B cell (primary cell): ENCODE measurements at regions not wholly inside any gene's neighbourhood (a gene's known extent, or its start where the extent isn't known, plus 50 kb on each side); places are given as distances from the start of the nearest gene placed in this dataset.

ENCODE experiments used
- ATAC-seq: fragments of 200-7000 bp; cut with Tn5 transposase; one replicate; pipeline ENCODE4 v1.10.0; 2021; ENCODE audit warnings: low read depth, mild to moderate bottlenecking, moderate number of reproducible peaks, moderate library complexity
- CTCF ChIA-PET: fragments of 350-600 bp; sonication (Branson Sonifier 250); formaldehyde crosslinking; loops from one replicate; lab custom pipeline; 2021; ENCODE audit warnings: antibody characterized with exemption, inconsistent platforms; lab: Charles Lee
- POLR2A ChIA-PET: fragments of 350-600 bp; sonication (Branson Sonifier 250); formaldehyde crosslinking; loops from one replicate; lab custom pipeline; 2021; ENCODE audit warnings: antibody characterized with exemption; lab: Charles Lee
- DNase-seq: peaks from one replicate; pipeline ENCODE4 v3.0.0; 2013
- H2AFZ ChIP-seq: 2 replicates; pipeline ENCODE4 v1.6.1; 2012; ENCODE audit warnings: mild to moderate bottlenecking, low read depth, low read length; ENCODE audit not compliant: insufficient read depth, poor library complexity, severe bottlenecking
- H3K27ac ChIP-seq, 2 donors: 1 replicate in 1 of 2; 2 replicates in 1 of 2; pipeline ENCODE4 v1.5.1; 2012 to 2013; ENCODE audit warnings: low read length in 2 of 2, mild to moderate bottlenecking in 2 of 2, moderate library complexity in 1 of 2
- H3K27me3 ChIP-seq, 4 experiments: fragments of 200-600 bp in 1 of 4; sonication (generic) in 1 of 4; replicated peaks in 1 of 4; 1 replicate in 2 of 4; 2 replicates in 2 of 4; pipeline versions ENCODE4 v1.6.1 to v1.7.0; 2013 to 2016; ENCODE audit warnings: low read length in 3 of 4, mild to moderate bottlenecking in 2 of 4, mixed read lengths in 1 of 4, moderate library complexity in 1 of 4; ENCODE audit not compliant: insufficient read depth in 4 of 4, control insufficient read depth in 3 of 4; ENCODE audit errors: control extremely low read depth in 1 of 4
- H3K36me3 ChIP-seq, 2 experiments: replicated peaks in 1 of 2; 1 replicate in 1 of 2; 2 replicates in 1 of 2; pipeline versions ENCODE4 v1.6.1 to v1.7.1; 2013; ENCODE audit warnings: low read length in 1 of 2; ENCODE audit not compliant: insufficient read depth in 2 of 2, control insufficient read depth in 1 of 2; ENCODE audit errors: control extremely low read depth in 1 of 2, extremely low read depth in 1 of 2
- H3K4me1 ChIP-seq, 2 donors: fragments of 200-600 bp in 1 of 2; sonication (generic) in 1 of 2; 1 replicate in 1 of 2; 2 replicates in 1 of 2; pipeline versions ENCODE4 v1.5.1 to v1.6.1; 2013 to 2017; ENCODE audit warnings: low read length in 2 of 2; ENCODE audit not compliant: control insufficient read depth in 2 of 2, insufficient read depth in 2 of 2
- H3K4me2 ChIP-seq: replicated peaks from 2 replicates; pipeline ENCODE3; 2012; ENCODE audit warnings: mild to moderate bottlenecking, low read depth, low read length; ENCODE audit not compliant: poor library complexity, severe bottlenecking
- H3K4me3 ChIP-seq, 5 experiments: fragments of 200-600 bp in 1 of 5; sonication (generic) in 1 of 5; 1 replicate in 3 of 5; 2 replicates in 2 of 5; pipeline versions ENCODE4 v1.5.1 to v1.7.0; 2011 to 2016; ENCODE audit warnings: low read length in 4 of 5, mild to moderate bottlenecking in 4 of 5, low read depth in 2 of 5, control low read depth in 1 of 5, moderate library complexity in 1 of 5; ENCODE audit not compliant: insufficient read depth in 1 of 5; ENCODE audit errors: control extremely low read depth in 1 of 5, extremely low read depth in 1 of 5
- H3K79me2 ChIP-seq: fragments of 200-600 bp; sonication (generic); one replicate; pipeline ENCODE4 v1.6.0; 2016; ENCODE audit warnings: low read length; ENCODE audit not compliant: control insufficient read depth, insufficient read depth
- H3K9ac ChIP-seq: fragments of 200-600 bp; sonication (generic); 2 replicates; pipeline ENCODE4 v1.6.1; 2017; ENCODE audit warnings: mild to moderate bottlenecking, low read length, moderate library complexity
- H3K9me3 ChIP-seq, 3 donors: one replicate each; pipeline versions ENCODE4 v1.6.1 to v1.7.1; 2013; ENCODE audit warnings: low read length in 2 of 3; ENCODE audit not compliant: control insufficient read depth in 2 of 3, insufficient read depth in 1 of 3; ENCODE audit errors: control extremely low read depth in 1 of 3
- H4K20me1 ChIP-seq: 2 replicates; pipeline ENCODE4 v1.6.0; 2012; ENCODE audit warnings: mild to moderate bottlenecking, low read length; ENCODE audit not compliant: insufficient read depth, control insufficient read depth, poor library complexity, severe bottlenecking
- H3K27ac Mint-ChIP-seq: one replicate; pipeline ENCODE4 v1.8.0; 2021; ENCODE audit warnings: mixed read lengths
- H3K27me3 Mint-ChIP-seq: one replicate; pipeline ENCODE4 v1.8.0; 2021; ENCODE audit warnings: mixed read lengths
- H3K4me1 Mint-ChIP-seq: one replicate; pipeline ENCODE4 v1.8.0; 2021; ENCODE audit warnings: mixed read lengths
- H3K4me3 Mint-ChIP-seq: one replicate; pipeline ENCODE4 v1.8.0; 2021; ENCODE audit warnings: mixed read lengths
- H3K9me3 Mint-ChIP-seq: one replicate; pipeline ENCODE4 v1.8.0; 2022; ENCODE audit warnings: mixed read lengths; ENCODE audit not compliant: insufficient read depth
- CTCF ChIP-seq: fragments of 200-600 bp; IDR thresholded peaks from one replicate; pipeline ENCODE4 v1.8.0; 2022; ENCODE audit warnings: antibody characterized with exemption, mild to moderate bottlenecking
- EZH2 ChIP-seq: IDR thresholded peaks from 2 replicates; pipeline ENCODE4 v1.6.1; 2012; ENCODE audit warnings: borderline replicate concordance, low read depth, mild to moderate bottlenecking, moderate library complexity, low read length; ENCODE audit not compliant: insufficient read depth, poor library complexity, severe bottlenecking
- WGBS: methylation state at CpG from one replicate; pipeline ENCODE4 v1.1.5; 2013; ENCODE audit warnings: missing lambda C conversion rate; ENCODE audit not compliant: insufficient coverage; 5-methylcytosine and 5-hydroxymethylcytosine counted together
- intact Hi-C: fragments of 100-400 bp; cut with micrococcal nuclease; formaldehyde crosslinking; loops from one replicate; pipeline ENCODE4 v1.10.0; 2022

- no peaks in the 10 kb centered on the region for H3K9me3 ChIP-seq
- TF ChIP-seq CTCF, result no peak
- TF ChIP-seq EZH2, result no peak
- 100% methylated on average over 1 of the region's 2 CpGs for WGBS
- CTCF ChIA-PET, result no interaction called here
- H2AFZ ChIP-seq, result no peak overlapping the region
- no peak overlapping the region for H3K4me3 Mint-ChIP-seq
- no peaks in the 10 kb centered on the region for H3K36me3 ChIP-seq
- H3K27me3 Mint-ChIP-seq, result peaks cover 19% of the 10 kb centered on the region
- no peak for ATAC-seq
- DNase-seq, result no peak
- H4K20me1 ChIP-seq, result no peaks in the 10 kb centered on the region
- H3K4me3 ChIP-seq, result no peak overlapping the region
- H3K27ac ChIP-seq, result no peak overlapping the region
- intact Hi-C loops, result no loop called here
- no peaks in the 10 kb centered on the region for H3K9me3 Mint-ChIP-seq
- no peaks in the 10 kb centered on the region for H3K27me3 ChIP-seq
- H3K27ac Mint-ChIP-seq, result no peak overlapping the region
- H3K9ac ChIP-seq, result no peak overlapping the region
- no peak overlapping the region for H3K4me2 ChIP-seq
- POLR2A ChIA-PET, result no interaction called here
- H3K4me1 ChIP-seq, result no peaks in the 10 kb centered on the region
- no peaks in the 10 kb centered on the region for H3K79me2 ChIP-seq
- no peaks in the 10 kb centered on the region for H3K4me1 Mint-ChIP-seq
Measured at GRCh38 chr12:115661112-115661511, 616.4 kb downstream of the MED13L start.

- Histone ChIP-seq H3K4me3 (no peak overlapping the region), H2AFZ (no peak overlapping the region), H3K27ac (no peak overlapping the region), H3K9ac (no peak overlapping the region), H3K36me3 (no peaks in the 10 kb centered on the region), H3K79me2 (no peaks in the 10 kb centered on the region), H3K27me3 (no peaks in the 10 kb centered on the region), H3K4me1 (no peaks in the 10 kb centered on the region), H3K9me3 (no peaks in the 10 kb centered on the region), H3K4me2 (no peak overlapping the region), H4K20me1 (no peaks in the 10 kb centered on the region)
- H3K9me3 Mint-ChIP-seq, result no peaks in the 10 kb centered on the region
- no peak overlapping the region for H3K4me3 Mint-ChIP-seq
- ChIA-PET POLR2A (no interaction called here), CTCF (no interaction called here)
- H3K27ac Mint-ChIP-seq, result no peak overlapping the region
- ATAC-seq, result no peak
- H3K27me3 Mint-ChIP-seq, result peaks cover 22% of the 10 kb centered on the region
- no peak for DNase-seq
- no peaks in the 10 kb centered on the region for H3K4me1 Mint-ChIP-seq
- TF ChIP-seq CTCF (no peak), EZH2 (no peak)
- intact Hi-C loops, result no loop called here
- 25% methylated on average over 7 of the region's 10 CpGs for whole genome bisulfite sequencing
Measured at GRCh38 chr12:115660211-115660805, 617.2 kb downstream of the MED13L start.
